H9 (cell line): ENCODE measurements at regions not wholly inside any gene's neighbourhood (a gene's known extent, or its start where the extent isn't known, plus 50 kb on each side); places are given as distances from the start of the nearest gene placed in this dataset.

Experiments
- DNase-seq: peaks from one replicate; pipeline ENCODE4 v3.0.0-alpha.2; 2017
- H2AFZ ChIP-seq: one replicate; pipeline ENCODE4 v1.6.1; 2013; ENCODE audit warnings: mild to moderate bottlenecking, low read length, control low read depth, moderate library complexity
- H2AK5ac ChIP-seq: 2 replicates; pipeline ENCODE4 v1.6.1; 2013; ENCODE audit warnings: low read length, control low read depth, mixed read lengths; ENCODE audit not compliant: insufficient read length
- H2BK120ac ChIP-seq: one replicate; pipeline ENCODE4 v1.6.1; 2013; ENCODE audit warnings: low read depth, mild to moderate bottlenecking, low read length, control low read depth, inconsistent platforms; ENCODE audit not compliant: poor library complexity, severe bottlenecking
- H2BK12ac ChIP-seq: 2 replicates; pipeline ENCODE4 v1.6.1; 2013; ENCODE audit warnings: low read length, control low read depth, mixed read lengths, low read depth; ENCODE audit not compliant: insufficient read length
- H2BK15ac ChIP-seq: 2 replicates; pipeline ENCODE4 v1.6.1; 2013; ENCODE audit warnings: low read depth, low read length, control low read depth
- H2BK20ac ChIP-seq: one replicate; pipeline ENCODE4 v1.6.1; 2013; ENCODE audit warnings: low read depth, mild to moderate bottlenecking, low read length, control low read depth, inconsistent platforms; ENCODE audit not compliant: poor library complexity, severe bottlenecking
- H2BK5ac ChIP-seq: 2 replicates; pipeline ENCODE4 v1.6.1; 2013; ENCODE audit warnings: low read length, control low read depth, mixed read lengths; ENCODE audit not compliant: insufficient read length
- H3K14ac ChIP-seq: 2 replicates; pipeline ENCODE4 v1.6.1; 2013; ENCODE audit warnings: low read length, control low read depth; ENCODE audit not compliant: insufficient read depth
- H3K18ac ChIP-seq: 2 replicates; pipeline ENCODE4 v1.6.1; 2013; ENCODE audit warnings: low read depth, mild to moderate bottlenecking, mixed read lengths, low read length, control low read depth; ENCODE audit not compliant: insufficient read length
- H3K23ac ChIP-seq: 2 replicates; pipeline ENCODE4 v1.6.1; 2013; ENCODE audit warnings: low read length, control low read depth, mixed read lengths, low read depth; ENCODE audit not compliant: insufficient read length
- H3K23me2 ChIP-seq: 2 replicates; pipeline ENCODE4 v1.6.1; 2013; ENCODE audit warnings: low read depth, mild to moderate bottlenecking, mixed read lengths, low read length, control low read depth; ENCODE audit not compliant: insufficient read length, poor library complexity, severe bottlenecking
- H3K27ac ChIP-seq: 2 replicates; pipeline ENCODE4 v1.5.1; 2013; ENCODE audit warnings: low read length, control low read depth, mixed read lengths, low read depth; ENCODE audit not compliant: insufficient read length
- H3K27me3 ChIP-seq: 2 replicates; pipeline ENCODE4 v1.6.1; 2013; ENCODE audit warnings: low read length, control low read depth, inconsistent platforms; ENCODE audit not compliant: insufficient read depth
- H3K4ac ChIP-seq: 2 replicates; pipeline ENCODE4 v1.6.1; 2013; ENCODE audit warnings: low read depth, mild to moderate bottlenecking, control low read depth, inconsistent platforms, low read length, moderate library complexity
- H3K4me1 ChIP-seq: 2 replicates; pipeline ENCODE4 v1.6.1; 2013; ENCODE audit warnings: low read length, control low read depth, inconsistent platforms; ENCODE audit not compliant: insufficient read depth
- H3K4me2 ChIP-seq: 2 replicates; pipeline ENCODE4 v1.6.1; 2013; ENCODE audit warnings: low read length, control low read depth, mixed read lengths; ENCODE audit not compliant: insufficient read length, insufficient read depth
- H3K56ac ChIP-seq: 2 replicates; pipeline ENCODE4 v1.6.1; 2013; ENCODE audit warnings: low read depth, mild to moderate bottlenecking, mixed read lengths, low read length, control low read depth; ENCODE audit not compliant: insufficient read length
- H3K79me1 ChIP-seq: 2 replicates; pipeline ENCODE4 v1.6.1; 2013; ENCODE audit warnings: low read depth, mild to moderate bottlenecking, moderate library complexity, low read length, control low read depth, inconsistent platforms; ENCODE audit not compliant: insufficient read depth, poor library complexity, severe bottlenecking
- H3K79me2 ChIP-seq: 2 replicates; pipeline ENCODE4 v1.6.1; 2013; ENCODE audit warnings: low read length, control low read depth, inconsistent platforms; ENCODE audit not compliant: insufficient read depth
- H3K9ac ChIP-seq: 2 replicates; pipeline ENCODE4 v1.6.1; 2013; ENCODE audit warnings: low read length, control low read depth, mixed read lengths; ENCODE audit not compliant: insufficient read length; ENCODE audit errors: extremely low read depth
- H3K9me3 ChIP-seq: one replicate; pipeline ENCODE4 v1.6.1; 2013; ENCODE audit warnings: low read depth, low read length, inconsistent platforms; ENCODE audit not compliant: control insufficient read depth
- H3T11ph ChIP-seq: one replicate; pipeline ENCODE4 v1.6.1; 2013; ENCODE audit warnings: mild to moderate bottlenecking, low read length, control low read depth, inconsistent platforms
- H4K20me1 ChIP-seq: one replicate; pipeline ENCODE4 v1.6.1; 2013; ENCODE audit not compliant: control insufficient read depth, insufficient read length, insufficient read depth
- H4K5ac ChIP-seq: 2 replicates; pipeline ENCODE4 v1.6.1; 2013; ENCODE audit warnings: low read depth, mild to moderate bottlenecking, mixed read lengths, low read length, control low read depth; ENCODE audit not compliant: insufficient read length
- H4K8ac ChIP-seq: replicated peaks from 2 replicates; pipeline ENCODE4 v1.6.1; 2013; ENCODE audit warnings: low read length, control low read depth, mixed read lengths, low read depth; ENCODE audit not compliant: insufficient read length
- H4K91ac ChIP-seq: 2 replicates; pipeline ENCODE4 v1.6.1; 2013; ENCODE audit warnings: low read depth, mild to moderate bottlenecking, moderate library complexity, mixed read lengths, low read length, control low read depth; ENCODE audit not compliant: insufficient read length
- H3K27ac Mint-ChIP-seq, 3 experiments: 2 replicates in 2 of 3; 3 replicates in 1 of 3; pipeline ENCODE4 v1.8.0; 2020 to 2021; ENCODE audit warnings: mixed read lengths in 3 of 3, mild to moderate bottlenecking in 1 of 3, moderate library complexity in 1 of 3
- H3K27me3 Mint-ChIP-seq: 2 replicates; pipeline ENCODE4 v1.8.0; 2021; ENCODE audit warnings: low read depth, mild to moderate bottlenecking, moderate library complexity, mixed read lengths
- H3K36me3 Mint-ChIP-seq, 3 experiments: 2 replicates in 2 of 3; 3 replicates in 1 of 3; pipeline ENCODE4 v1.8.0; 2020 to 2021; ENCODE audit warnings: low read depth in 3 of 3, mixed read lengths in 3 of 3; ENCODE audit not compliant: insufficient read depth in 1 of 3
- H3K4me1 Mint-ChIP-seq, 2 experiments: 2 replicates each; pipeline ENCODE4 v1.8.0; 2020; ENCODE audit warnings: mixed read lengths in 2 of 2
- H3K4me3 Mint-ChIP-seq, 2 experiments: 2 replicates in 1 of 2; 3 replicates in 1 of 2; pipeline ENCODE4 v1.8.0; 2020 to 2021; ENCODE audit warnings: mild to moderate bottlenecking in 2 of 2, mixed read lengths in 2 of 2, moderate library complexity in 1 of 2
- H3K9me3 Mint-ChIP-seq, 2 experiments: 2 replicates in 1 of 2; 3 replicates in 1 of 2; pipeline ENCODE4 v1.8.0; 2020; ENCODE audit warnings: mild to moderate bottlenecking in 2 of 2, mixed read lengths in 2 of 2, moderate library complexity in 1 of 2
- CTCF ChIP-seq: fragments of 200-600 bp; sonication (generic); conservative IDR thresholded peaks from 3 replicates; pipeline ENCODE4 v1.8.0; 2021; ENCODE audit warnings: antibody characterized with exemption, mild to moderate bottlenecking
- WGBS: extraction: QIAGEN DNeasy Blood & Tissue Kit; methylation state at CpG from one replicate; pipeline ENCODE4 v1.1.7; 2013; ENCODE audit warnings: missing lambda C conversion rate, low lambda C conversion rate, mixed read lengths; ENCODE audit not compliant: insufficient read length; ENCODE audit errors: extremely low coverage; 5-methylcytosine and 5-hydroxymethylcytosine counted together

- Mint-ChIP-seq H3K36me3 (no peaks in the 10 kb centered on the region), H3K4me1 (peaks cover 12 to 16% of the 10 kb centered on the region in 2 experiments; a peak in 3 of 4 replicates), H3K4me3 (no peak overlapping the region), H3K27me3 (no peaks in the 10 kb centered on the region), H3K9me3 (no peaks in the 10 kb centered on the region), H3K27ac (no peak overlapping the region; a peak in 1 of 7 replicates)
- H3K9ac ChIP-seq = no peak overlapping the region
- H3K4ac ChIP-seq = no peak overlapping the region
- H3T11ph ChIP-seq = no peak overlapping the region
- no peak overlapping the region for H3K23ac ChIP-seq
- no peaks in the 10 kb centered on the region for H3K27me3 ChIP-seq
- H4K8ac ChIP-seq = no peak overlapping the region
- H4K5ac ChIP-seq = no peak overlapping the region
- no peaks in the 10 kb centered on the region for H3K79me1 ChIP-seq
- no peak overlapping the region for H3K4me2 ChIP-seq
- no peak overlapping the region for H2BK20ac ChIP-seq
- H3K23me2 ChIP-seq = no peaks in the 10 kb centered on the region
- no peak overlapping the region for H3K18ac ChIP-seq
- no peak for DNase-seq
- no peak for TF ChIP-seq CTCF
- H3K14ac ChIP-seq = no peak overlapping the region
- no peak overlapping the region for H3K27ac ChIP-seq
- H2AFZ ChIP-seq = no peak overlapping the region
- no peaks in the 10 kb centered on the region for H3K4me1 ChIP-seq
- H3K56ac ChIP-seq = no peak overlapping the region
- H2BK5ac ChIP-seq = no peak overlapping the region
- no peak overlapping the region for H2BK15ac ChIP-seq
- H3K79me2 ChIP-seq = no peaks in the 10 kb centered on the region
- H4K20me1 ChIP-seq = no peaks in the 10 kb centered on the region
- H3K9me3 ChIP-seq = no peaks in the 10 kb centered on the region
- H4K91ac ChIP-seq = no peak overlapping the region
- no peak overlapping the region for H2BK12ac ChIP-seq
- WGBS = no CpG with 5 or more reads among the region's 3 CpGs
- H2BK120ac ChIP-seq = no peak overlapping the region
- H2AK5ac ChIP-seq = no peak overlapping the region
Observed at GRCh38 chr13:73338389-73338788, 279.6 kb downstream of the KLF5 start.
